Astrocyte (in vitro differentiated cells and primary cell): ENCODE measurements at regions not wholly inside any gene's neighbourhood (a gene's known extent, or its start where the extent isn't known, plus 50 kb on each side); places are given as distances from the start of the nearest gene placed in this dataset.

Source experiments
- DNase-seq: peaks from one replicate; pipeline ENCODE4 v3.0.0-alpha.2; 2010; ENCODE audit warnings: low read depth
- FAIRE-seq: peaks from 2 replicates; lab custom pipeline; 2011; peaks lifted over from hg19 to GRCh38; lab: Jason Lieb, UNC
- H2AFZ ChIP-seq: 2 replicates; pipeline ENCODE4 v1.6.0; 2012; ENCODE audit warnings: low read depth, low read length, inconsistent platforms
- H3K27ac ChIP-seq: 2 replicates; pipeline ENCODE4 v1.5.1; 2011; ENCODE audit warnings: low read depth, low read length, inconsistent platforms
- H3K27me3 ChIP-seq: 2 replicates; pipeline ENCODE4 v1.6.0; 2011; ENCODE audit warnings: low read length, inconsistent platforms; ENCODE audit not compliant: insufficient read depth
- H3K36me3 ChIP-seq: 2 replicates; pipeline ENCODE4 v1.5.1; 2011; ENCODE audit warnings: low read length, inconsistent platforms; ENCODE audit not compliant: insufficient read depth
- H3K4me1 ChIP-seq: 2 replicates; pipeline ENCODE4 v1.5.1; 2011; ENCODE audit warnings: low read length, inconsistent platforms; ENCODE audit not compliant: insufficient read depth
- H3K4me2 ChIP-seq: 2 replicates; pipeline ENCODE4 v1.6.0; 2012; ENCODE audit warnings: low read length, inconsistent platforms
- H3K4me3 ChIP-seq: 2 replicates; pipeline ENCODE4 v1.5.1; 2011; ENCODE audit warnings: low read depth, mild to moderate bottlenecking, low read length, inconsistent platforms; ENCODE audit not compliant: insufficient read depth
- H3K79me2 ChIP-seq: 2 replicates; pipeline ENCODE4 v1.6.0; 2012; ENCODE audit warnings: mild to moderate bottlenecking, low read length, inconsistent platforms; ENCODE audit not compliant: insufficient read depth
- H3K9ac ChIP-seq: 2 replicates; pipeline ENCODE4 v1.6.0; 2012; ENCODE audit warnings: mild to moderate bottlenecking, low read length, inconsistent platforms
- H3K9me3 ChIP-seq: 2 replicates; pipeline ENCODE4 v1.5.1; 2012; ENCODE audit warnings: low read depth, mild to moderate bottlenecking, low read length, inconsistent platforms; ENCODE audit not compliant: insufficient read depth
- H4K20me1 ChIP-seq: 2 replicates; pipeline ENCODE4 v1.6.0; 2012; ENCODE audit warnings: low read length, inconsistent platforms; ENCODE audit not compliant: insufficient read depth
- H3K27ac Mint-ChIP-seq: one replicate; pipeline ENCODE4 v1.8.0; 2021; ENCODE audit warnings: mild to moderate bottlenecking, mixed read lengths; ENCODE audit not compliant: unreplicated experiment
- H3K27me3 Mint-ChIP-seq: one replicate; pipeline ENCODE4 v1.8.0; 2021; ENCODE audit warnings: low read depth, mixed read lengths; ENCODE audit not compliant: unreplicated experiment
- H3K36me3 Mint-ChIP-seq: one replicate; pipeline ENCODE4 v1.8.0; 2021; ENCODE audit warnings: low read depth, mixed read lengths; ENCODE audit not compliant: unreplicated experiment
- H3K4me1 Mint-ChIP-seq: one replicate; pipeline ENCODE4 v1.8.0; 2021; ENCODE audit warnings: low read depth, mixed read lengths; ENCODE audit not compliant: unreplicated experiment
- H3K4me3 Mint-ChIP-seq: one replicate; pipeline ENCODE4 v1.8.0; 2021; ENCODE audit warnings: mild to moderate bottlenecking, moderate library complexity, mixed read lengths; ENCODE audit not compliant: unreplicated experiment
- H3K9me3 Mint-ChIP-seq: one replicate; pipeline ENCODE4 v1.8.0; 2021; ENCODE audit warnings: mild to moderate bottlenecking, mixed read lengths; ENCODE audit not compliant: unreplicated experiment
- EZH2 ChIP-seq: IDR thresholded peaks from 2 replicates; pipeline ENCODE4 v1.6.1; 2012; ENCODE audit warnings: mild to moderate bottlenecking, low read length, inconsistent platforms; ENCODE audit not compliant: insufficient read depth
- TF ChIP-seq, protein P1 (sequence below): IDR thresholded peaks from 2 replicates; pipeline ENCODE4 v1.5.1; 2011; ENCODE audit warnings: low read depth, mild to moderate bottlenecking, inconsistent platforms, low read length, moderate library complexity; ENCODE audit not compliant: insufficient read depth

DNA sequence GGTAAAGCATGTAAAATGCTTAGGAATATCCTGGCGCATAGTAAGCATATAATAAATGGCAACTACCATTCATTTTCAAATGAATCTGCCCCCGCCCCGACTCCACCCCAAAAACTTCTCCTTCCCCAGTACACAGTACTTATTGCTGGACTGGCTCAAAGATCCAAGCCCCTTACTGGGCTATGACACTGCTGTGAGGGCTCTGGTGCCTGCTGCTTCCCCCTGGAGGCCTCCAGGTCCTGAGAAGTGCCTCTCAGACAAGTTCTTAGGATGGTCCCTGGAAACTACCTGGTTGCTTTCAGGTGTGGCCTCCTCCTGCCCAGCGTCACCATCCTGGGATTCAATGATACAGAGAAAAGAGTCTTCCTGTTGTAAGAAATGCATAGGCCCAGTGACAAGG is 190.6 kb upstream of the NTM start:
- Mint-ChIP-seq H3K27me3 (peaks cover 36% of the 10 kb centered on the region), H3K9me3 (peaks cover under 1% of the 10 kb centered on the region), H3K4me3 (no peak overlapping the region), H3K4me1 (no peaks in the 10 kb centered on the region), H3K36me3 (no peaks in the 10 kb centered on the region), H3K27ac (no peak overlapping the region)
- no peak overlapping the region for H3K27ac ChIP-seq
- no peaks in the 10 kb centered on the region for H3K36me3 ChIP-seq
- no peaks in the 10 kb centered on the region for H3K4me1 ChIP-seq
- H4K20me1 ChIP-seq = no peaks in the 10 kb centered on the region
- no peaks in the 10 kb centered on the region for H3K9me3 ChIP-seq
- H2AFZ ChIP-seq = no peak overlapping the region
- no peak for DNase-seq
- no peak for TF ChIP-seq EZH2
- TF ChIP-seq, protein P1, sequence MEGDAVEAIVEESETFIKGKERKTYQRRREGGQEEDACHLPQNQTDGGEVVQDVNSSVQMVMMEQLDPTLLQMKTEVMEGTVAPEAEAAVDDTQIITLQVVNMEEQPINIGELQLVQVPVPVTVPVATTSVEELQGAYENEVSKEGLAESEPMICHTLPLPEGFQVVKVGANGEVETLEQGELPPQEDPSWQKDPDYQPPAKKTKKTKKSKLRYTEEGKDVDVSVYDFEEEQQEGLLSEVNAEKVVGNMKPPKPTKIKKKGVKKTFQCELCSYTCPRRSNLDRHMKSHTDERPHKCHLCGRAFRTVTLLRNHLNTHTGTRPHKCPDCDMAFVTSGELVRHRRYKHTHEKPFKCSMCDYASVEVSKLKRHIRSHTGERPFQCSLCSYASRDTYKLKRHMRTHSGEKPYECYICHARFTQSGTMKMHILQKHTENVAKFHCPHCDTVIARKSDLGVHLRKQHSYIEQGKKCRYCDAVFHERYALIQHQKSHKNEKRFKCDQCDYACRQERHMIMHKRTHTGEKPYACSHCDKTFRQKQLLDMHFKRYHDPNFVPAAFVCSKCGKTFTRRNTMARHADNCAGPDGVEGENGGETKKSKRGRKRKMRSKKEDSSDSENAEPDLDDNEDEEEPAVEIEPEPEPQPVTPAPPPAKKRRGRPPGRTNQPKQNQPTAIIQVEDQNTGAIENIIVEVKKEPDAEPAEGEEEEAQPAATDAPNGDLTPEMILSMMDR = no peak
- no peaks in the 10 kb centered on the region for H3K79me2 ChIP-seq
- H3K9ac ChIP-seq = no peak overlapping the region
- no peak overlapping the region for H3K4me3 ChIP-seq
- H3K4me2 ChIP-seq = no peak overlapping the region
- FAIRE-seq = no peak
- peaks cover 8% of the 10 kb centered on the region for H3K27me3 ChIP-seq

DNA sequence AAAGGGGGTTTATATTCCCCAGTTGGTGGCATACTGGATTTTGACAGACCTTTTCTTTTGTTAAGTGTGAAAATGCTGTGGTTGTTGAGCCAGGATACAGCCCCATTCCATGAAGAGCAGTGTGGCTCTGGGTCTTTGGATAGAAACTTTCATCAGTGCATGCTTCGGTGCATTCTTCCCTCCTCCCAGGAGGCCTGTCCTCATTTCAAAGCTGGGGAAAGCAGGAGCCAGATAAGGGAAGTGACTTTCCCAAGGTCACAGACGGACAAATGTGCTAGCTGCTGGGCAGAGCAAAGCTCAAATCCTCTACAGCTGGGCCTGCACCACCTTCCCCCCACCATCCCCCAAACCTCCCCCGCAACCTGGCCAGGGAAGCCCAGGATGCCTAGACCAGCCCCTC is 184.5 kb upstream of the NTM start:
- peaks cover 28% of the 10 kb centered on the region for H3K27me3 Mint-ChIP-seq
- FAIRE-seq (no peak), DNase-seq (no peak)
- Histone ChIP-seq H3K9me3 (peaks cover 2% of the 10 kb centered on the region), H3K27me3 (peaks cover 12% of the 10 kb centered on the region), H3K27ac (no peak overlapping the region), H2AFZ (no peak overlapping the region), H3K4me2 (no peak overlapping the region), H3K9ac (no peak overlapping the region), H3K4me3 (no peak overlapping the region), H3K4me1 (no peaks in the 10 kb centered on the region), H3K36me3 (no peaks in the 10 kb centered on the region), H3K79me2 (no peaks in the 10 kb centered on the region), H4K20me1 (no peaks in the 10 kb centered on the region)
- H3K27ac Mint-ChIP-seq = no peak overlapping the region
- H3K4me3 Mint-ChIP-seq = no peak overlapping the region
- H3K36me3 Mint-ChIP-seq = no peaks in the 10 kb centered on the region
- H3K9me3 Mint-ChIP-seq = no peaks in the 10 kb centered on the region
- no peak for TF ChIP-seq EZH2
- TF ChIP-seq, protein P1 = no peak
- peaks cover 5% of the 10 kb centered on the region for H3K4me1 Mint-ChIP-seq

GRCh38 chr11:131186629-131187101 is 183.8 kb upstream of the NTM start:
- Mint-ChIP-seq H3K27me3 (peaks cover 27% of the 10 kb centered on the region), H3K36me3 (no peaks in the 10 kb centered on the region), H3K9me3 (no peaks in the 10 kb centered on the region), H3K4me3 (no peak overlapping the region), H3K4me1 (peaks cover 5% of the 10 kb centered on the region), H3K27ac (no peak overlapping the region)
- TF ChIP-seq EZH2 = no peak
- TF ChIP-seq, protein P1 = no peak
- H3K36me3 ChIP-seq = no peaks in the 10 kb centered on the region
- H2AFZ ChIP-seq = peak overlapping the region; percentile 10
- H3K9me3 ChIP-seq = peaks cover 2% of the 10 kb centered on the region
- H3K9ac ChIP-seq = no peak overlapping the region
- H3K79me2 ChIP-seq = no peaks in the 10 kb centered on the region
- no peak overlapping the region for H3K27ac ChIP-seq
- H3K4me3 ChIP-seq = no peak overlapping the region
- H3K4me2 ChIP-seq = no peak overlapping the region
- peaks cover 8% of the 10 kb centered on the region for H3K27me3 ChIP-seq
- DNase-seq (no peak), FAIRE-seq (no peak)
- no peaks in the 10 kb centered on the region for H4K20me1 ChIP-seq
- no peaks in the 10 kb centered on the region for H3K4me1 ChIP-seq
